Hematopoietic multipotent progenitor cell treated with erythropoietin and hydrocortisone succinate and interleukin-3 and kit ligand, for 17 days (in vitro differentiated cells): ENCODE measurements at regions not wholly inside any gene's neighbourhood (a gene's known extent, or its start where the extent isn't known, plus 50 kb on each side); places are given as distances from the start of the nearest gene placed in this dataset.
A peak's percentile ranks its signal among the peaks of the same experiment; 100 is the strongest.
"Not testable (repeated sequence)": the region's sequence is repeated elsewhere in the genome, so short reads cannot be mapped to it uniquely, and the experiment has no call there.

Source experiments
- DNase-seq: peaks from one replicate; pipeline ENCODE4 v3.0.0-alpha.2; 2015; ENCODE audit warnings: low spot score

DNA sequence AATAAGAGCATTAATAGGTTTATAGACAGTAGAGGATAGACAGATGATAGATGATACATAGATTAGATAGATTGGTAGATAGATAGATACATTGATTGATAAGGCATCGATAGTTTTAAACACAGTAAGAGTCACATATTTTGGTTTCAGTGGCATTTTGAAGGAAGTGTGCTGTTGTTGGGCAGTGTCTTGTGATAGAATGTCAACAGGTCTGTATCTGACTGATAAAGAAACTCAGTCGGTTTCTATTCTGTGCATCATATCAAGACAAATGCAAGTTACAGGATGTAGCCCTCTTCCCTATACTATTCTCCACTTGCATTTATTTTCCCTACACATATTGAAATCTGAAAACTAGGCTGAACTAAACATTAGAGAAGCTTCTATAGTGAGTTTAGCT is 1229.0 kb upstream of the ZEB2 start:
- DNase-seq: no peak

- DNase-seq: no peak
These were observed 1227.8 kb upstream of the ZEB2 start for GRCh38 chr2:145747715-145748114.

- not testable (repeated sequence) for DNase-seq
These were observed 1225.4 kb upstream of the ZEB2 start for GRCh38 chr2:145745387-145745721.

GRCh38 chr2:145744541-145745386 is 1224.8 kb upstream of the ZEB2 start:
- no peak for DNase-seq

DNA sequence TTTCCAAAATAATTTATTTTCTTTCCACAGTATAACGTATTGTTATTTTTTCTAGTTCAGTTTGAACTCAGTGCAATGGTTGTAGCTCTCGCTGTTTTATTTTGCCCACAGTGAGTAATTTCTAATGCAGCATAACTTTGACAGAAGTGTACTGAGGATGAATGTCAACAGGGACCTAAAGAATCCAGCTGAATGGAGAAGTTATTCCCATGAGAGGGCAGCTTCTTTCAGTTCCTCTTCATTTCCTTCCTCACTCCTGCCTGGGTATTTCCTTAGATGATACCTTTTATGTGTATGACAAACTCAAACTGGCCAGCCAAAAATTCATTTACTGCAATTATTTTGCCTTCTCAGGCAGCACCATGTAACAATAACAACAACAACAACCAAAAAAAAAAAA is 1223.1 kb upstream of the ZEB2 start:
- DNase-seq: no peak

DNA sequence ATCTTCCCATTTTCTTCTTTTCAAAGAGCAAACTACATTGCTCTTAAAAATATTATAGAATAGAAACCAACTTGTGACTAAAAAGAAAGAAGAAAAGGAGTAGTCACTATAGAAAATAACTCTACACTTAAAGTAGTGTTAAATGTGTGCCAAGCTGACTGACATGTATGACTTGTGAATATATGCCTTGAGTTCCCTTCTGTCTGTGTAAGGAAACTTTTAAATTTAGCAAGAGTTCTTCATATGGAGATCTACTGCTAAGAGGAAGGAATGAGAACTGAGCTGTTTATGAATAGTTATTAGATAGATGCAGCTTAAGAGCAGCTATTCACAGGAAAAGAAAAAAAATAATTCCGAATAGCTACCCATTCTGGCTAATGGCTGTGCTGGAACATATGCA is 1221.7 kb upstream of the ZEB2 start:
- DNase-seq: no peak

- DNase-seq: no peak
These were observed 1221.3 kb upstream of the ZEB2 start for GRCh38 chr2:145741181-145741580.

GRCh38 chr2:145740302-145740701 is 1220.4 kb upstream of the ZEB2 start:
- DNase-seq: no peak

DNA sequence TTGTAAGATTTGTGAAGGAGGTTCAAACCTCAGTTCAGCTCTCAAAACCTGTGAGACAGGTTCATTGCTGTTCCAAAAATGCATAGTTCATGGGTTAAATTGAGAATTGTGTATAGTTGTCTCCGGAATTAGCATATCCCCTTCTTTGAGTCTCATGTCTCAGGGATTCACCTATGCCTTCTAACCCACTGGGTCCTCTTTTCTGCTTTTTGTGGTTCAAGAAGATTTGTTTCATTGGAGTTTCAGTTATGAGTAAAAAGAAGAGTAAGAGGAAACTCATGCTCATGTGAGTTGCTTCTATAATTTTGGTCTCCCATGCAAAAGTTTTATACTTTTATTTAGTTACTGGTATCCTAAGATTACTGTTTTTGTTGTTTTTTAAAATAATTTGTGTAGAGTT is 1219.8 kb upstream of the ZEB2 start:
- no peak for DNase-seq

- no peak for DNase-seq
These were observed 1217.0 kb upstream of the ZEB2 start for GRCh38 chr2:145736871-145737270.

GRCh38 chr2:145731467-145731866 is 1211.5 kb upstream of the ZEB2 start:
- DNase-seq: no peak

DNA sequence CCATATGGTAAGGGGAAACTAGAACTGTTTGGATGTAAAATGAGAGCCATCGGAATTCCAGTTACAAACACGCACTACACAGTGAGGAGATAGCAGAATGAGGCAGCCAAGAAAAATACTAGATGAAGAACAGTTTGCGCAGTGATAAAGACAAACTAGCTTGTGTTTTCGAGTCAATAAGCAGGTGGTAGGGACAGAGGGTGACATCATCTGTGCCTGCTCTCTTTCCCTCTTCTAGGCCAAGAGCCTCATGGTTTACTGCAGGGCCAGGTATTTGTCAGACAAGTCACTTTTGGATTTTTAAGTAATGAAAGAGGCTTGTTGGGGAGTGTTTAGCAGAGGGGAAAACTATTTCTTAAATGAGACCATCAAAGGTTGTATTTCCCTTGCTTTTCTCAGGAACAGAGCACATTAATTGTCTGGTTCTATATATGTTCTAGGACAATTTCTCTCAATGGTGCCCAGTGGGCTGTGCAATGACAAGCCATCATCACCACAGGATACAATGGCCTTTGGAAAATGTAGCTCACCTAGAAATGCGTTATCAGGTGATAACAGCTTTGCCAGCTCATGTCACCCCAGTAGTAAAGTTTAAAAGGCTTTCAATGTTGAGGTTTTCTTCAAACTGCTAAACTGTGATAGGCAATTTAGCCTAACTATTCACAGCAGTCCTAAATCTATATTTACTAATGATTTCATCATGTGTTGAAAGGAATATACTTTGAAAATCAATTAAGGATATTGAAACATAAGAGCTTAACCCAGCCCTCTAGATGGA is 1210.3 kb upstream of the ZEB2 start:
- DNase-seq: no peak

GRCh38 chr2:145729481-145729880 is 1209.6 kb upstream of the ZEB2 start:
- DNase-seq: no peak

GRCh38 chr2:145728511-145728910 is 1208.6 kb upstream of the ZEB2 start:
- DNase-seq: no peak

- no peak for DNase-seq
These were observed 1206.0 kb upstream of the ZEB2 start for GRCh38 chr2:145725876-145726275.

- DNase-seq: no peak
These were observed 1204.5 kb upstream of the ZEB2 start for GRCh38 chr2:145724311-145724898.

GRCh38 chr2:145723872-145724271 is 1204.0 kb upstream of the ZEB2 start:
- DNase-seq: peak; percentile 4

GRCh38 chr2:145721681-145722080 is 1201.8 kb upstream of the ZEB2 start:
- DNase-seq: no peak

- DNase-seq: no peak
These were observed 1195.7 kb upstream of the ZEB2 start for GRCh38 chr2:145715601-145716000.

GRCh38 chr2:145710303-145710702 is 1190.4 kb upstream of the ZEB2 start:
- DNase-seq: no peak

GRCh38 chr2:145702305-145702704 is 1182.4 kb upstream of the ZEB2 start:
- no peak for DNase-seq

GRCh38 chr2:145692971-145693478 is 1173.1 kb upstream of the ZEB2 start:
- peak; percentile 6 for DNase-seq

GRCh38 chr2:145691659-145692058 is 1171.7 kb upstream of the ZEB2 start:
- no peak for DNase-seq
